Stimulated activated CD4-positive, alpha-beta T cell treated with anti-CD3 and anti-CD28 coated beads, Interleukin-1b, Interleukin-23, amount 100 ng/mL, for 24 hours (primary cell): ENCODE measurements at regions not wholly inside any gene's neighbourhood (a gene's known extent, or its start where the extent isn't known, plus 50 kb on each side); places are given as distances from the start of the nearest gene placed in this dataset.

Source experiments
- DNase-seq, 4 experiments: peaks; one replicate each; pipeline ENCODE4 v3.0.0-alpha.2; 2020; ENCODE audit warnings: low read depth in 4 of 4, low spot score in 1 of 4

- no peak for DNase-seq
These were observed 63.0 kb upstream of the SIX2 start for GRCh38 chr2:45072064-45072861.

- DNase-seq = no peak
These were observed 60.9 kb upstream of the SIX2 start for GRCh38 chr2:45070113-45070652.

- no peak for DNase-seq
These were observed 60.4 kb upstream of the SIX2 start for GRCh38 chr2:45069684-45070083.

- DNase-seq = no peak
These were observed 59.4 kb upstream of the SIX2 start for GRCh38 chr2:45068571-45069140.

- no peak for DNase-seq
These were observed 58.8 kb upstream of the SIX2 start for GRCh38 chr2:45067859-45068570.
